ENCODE measurements at regions not wholly inside any gene's neighbourhood (a gene's known extent, or its start where the extent isn't known, plus 50 kb on each side); places are given as distances from the start of the nearest gene placed in this dataset.
"Not testable (repeated sequence)": the region's sequence is repeated elsewhere in the genome, so short reads cannot be mapped to it uniquely, and the experiment has no call there.

DNA sequence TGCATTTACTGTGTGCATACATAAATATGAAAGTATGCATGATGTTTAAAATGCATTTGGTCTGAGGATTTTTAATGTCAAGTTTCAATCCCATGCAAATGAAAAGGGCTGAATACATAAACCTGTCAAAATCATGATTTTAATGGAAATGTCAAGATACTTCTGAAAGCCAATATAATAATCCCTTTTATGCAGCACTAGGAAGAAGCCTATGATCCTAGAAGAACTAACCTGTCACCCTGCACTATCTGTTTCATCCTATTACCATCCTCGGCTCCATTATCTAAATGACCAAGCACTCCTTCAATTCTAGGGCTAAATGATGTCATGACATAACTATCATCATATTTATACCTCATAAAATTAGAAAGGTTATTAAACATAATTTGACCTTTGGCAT lies 2229.4 kb upstream of the WWC1 start:
- DNase-seq, result no peak

DNA sequence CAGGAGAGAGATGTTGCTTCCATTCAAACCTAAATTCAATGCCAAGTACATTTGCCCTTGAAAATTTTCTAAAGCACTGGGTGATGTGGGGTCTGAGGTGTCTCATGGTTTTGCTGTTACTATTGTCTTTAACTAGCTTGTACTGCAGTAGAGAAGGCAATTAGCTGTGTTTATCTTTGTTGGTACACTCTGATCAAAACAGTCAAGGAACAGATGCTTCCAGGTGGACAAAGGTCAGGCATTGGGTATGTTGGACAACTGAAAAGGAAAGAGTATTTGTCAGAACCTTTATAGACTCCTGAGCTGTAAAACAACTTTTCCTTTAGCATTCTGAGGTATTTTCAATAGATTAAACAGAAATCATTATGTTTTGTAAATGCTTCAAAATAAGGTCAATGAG lies 2228.7 kb upstream of the WWC1 start:
- no peak for DNase-seq

DNA sequence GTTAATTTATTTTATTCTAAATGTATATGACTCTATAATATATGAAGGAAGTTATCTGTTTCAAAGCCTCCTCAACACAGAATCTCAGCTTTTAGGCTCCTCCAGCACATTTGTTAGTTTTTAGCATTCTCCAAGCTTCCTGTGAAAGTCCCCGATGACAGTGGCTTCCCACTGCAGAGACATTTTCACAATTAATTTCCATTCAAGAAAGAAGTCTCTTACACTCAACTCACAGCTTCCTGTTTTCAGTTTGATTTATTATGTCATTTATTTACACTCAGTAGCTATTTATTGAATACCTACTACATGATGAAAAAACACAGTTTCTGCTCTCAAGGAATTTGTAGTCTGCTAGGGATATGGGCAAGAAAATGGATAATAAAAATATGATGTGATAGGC lies 2228.2 kb upstream of the WWC1 start:
- no peak for DNase-seq

DNA sequence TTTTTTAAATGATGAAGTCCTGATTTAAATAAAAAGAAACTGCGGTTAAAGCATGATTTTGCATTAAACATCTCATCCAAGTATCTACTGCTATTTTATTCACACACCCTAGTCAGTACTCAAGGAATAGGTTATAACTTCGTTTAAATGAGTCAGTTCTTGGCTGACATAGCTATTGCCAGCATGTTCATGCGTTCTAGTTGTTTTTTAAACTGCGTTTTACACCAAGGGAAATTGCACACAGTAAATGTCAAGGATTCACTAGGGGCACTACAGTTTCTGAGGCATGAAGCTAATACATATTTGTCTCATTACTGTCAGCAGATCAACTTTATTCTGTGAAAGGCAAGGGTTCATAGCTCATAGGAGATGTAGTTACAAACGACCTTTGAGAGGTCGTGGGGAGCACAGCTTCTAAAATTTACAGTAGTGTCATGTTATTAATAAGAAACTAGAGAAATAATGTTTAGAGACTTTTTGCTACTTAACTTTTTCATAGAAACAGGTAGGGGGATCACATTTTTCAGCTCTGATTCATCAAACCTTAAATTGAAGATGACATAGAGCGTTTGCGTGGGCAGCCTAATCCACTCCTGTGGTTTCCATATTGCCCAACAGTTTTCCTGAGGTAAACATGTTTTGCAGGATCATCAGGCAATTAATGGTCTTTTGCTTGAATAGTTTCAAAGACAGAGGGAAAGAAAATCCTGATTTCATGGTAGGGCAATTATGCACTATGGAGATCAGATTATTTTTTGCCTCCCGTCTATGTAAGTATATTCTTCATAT lies 2222.7 kb upstream of the WWC1 start:
- DNase-seq, result no peak

DNA sequence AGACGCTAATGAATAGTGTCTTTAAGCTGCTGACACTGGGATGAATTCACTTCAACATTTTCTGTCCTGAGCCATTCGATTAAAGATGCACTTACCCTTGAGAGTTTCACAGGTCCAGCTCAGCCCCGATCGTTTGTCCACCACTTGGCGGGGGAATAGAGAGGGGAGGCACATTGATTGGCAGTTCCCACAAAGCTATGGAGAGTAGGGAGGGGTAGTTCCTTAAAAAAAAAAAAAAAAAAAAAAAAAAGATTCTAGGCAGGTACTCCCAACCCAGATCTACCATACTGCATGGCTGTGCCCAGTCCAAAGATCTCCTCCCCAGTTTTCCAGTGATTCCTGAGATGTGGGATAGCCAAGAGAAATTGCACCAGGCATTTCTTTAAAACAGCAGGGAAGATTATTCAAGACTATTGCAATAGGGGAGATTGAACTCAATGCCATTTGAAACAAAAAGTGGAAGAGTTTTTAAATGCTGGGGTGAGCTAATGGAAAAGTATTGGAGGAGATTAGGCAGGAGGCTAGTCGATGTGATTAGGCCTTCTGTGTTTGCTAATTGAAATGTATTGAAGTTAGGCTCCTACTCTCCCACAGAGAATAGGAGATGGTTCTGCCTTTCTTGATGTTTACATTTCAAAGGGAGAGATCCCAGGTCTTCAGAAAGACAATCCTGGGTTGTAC lies 2217.4 kb upstream of the WWC1 start:
- no peak for DNase-seq

DNA sequence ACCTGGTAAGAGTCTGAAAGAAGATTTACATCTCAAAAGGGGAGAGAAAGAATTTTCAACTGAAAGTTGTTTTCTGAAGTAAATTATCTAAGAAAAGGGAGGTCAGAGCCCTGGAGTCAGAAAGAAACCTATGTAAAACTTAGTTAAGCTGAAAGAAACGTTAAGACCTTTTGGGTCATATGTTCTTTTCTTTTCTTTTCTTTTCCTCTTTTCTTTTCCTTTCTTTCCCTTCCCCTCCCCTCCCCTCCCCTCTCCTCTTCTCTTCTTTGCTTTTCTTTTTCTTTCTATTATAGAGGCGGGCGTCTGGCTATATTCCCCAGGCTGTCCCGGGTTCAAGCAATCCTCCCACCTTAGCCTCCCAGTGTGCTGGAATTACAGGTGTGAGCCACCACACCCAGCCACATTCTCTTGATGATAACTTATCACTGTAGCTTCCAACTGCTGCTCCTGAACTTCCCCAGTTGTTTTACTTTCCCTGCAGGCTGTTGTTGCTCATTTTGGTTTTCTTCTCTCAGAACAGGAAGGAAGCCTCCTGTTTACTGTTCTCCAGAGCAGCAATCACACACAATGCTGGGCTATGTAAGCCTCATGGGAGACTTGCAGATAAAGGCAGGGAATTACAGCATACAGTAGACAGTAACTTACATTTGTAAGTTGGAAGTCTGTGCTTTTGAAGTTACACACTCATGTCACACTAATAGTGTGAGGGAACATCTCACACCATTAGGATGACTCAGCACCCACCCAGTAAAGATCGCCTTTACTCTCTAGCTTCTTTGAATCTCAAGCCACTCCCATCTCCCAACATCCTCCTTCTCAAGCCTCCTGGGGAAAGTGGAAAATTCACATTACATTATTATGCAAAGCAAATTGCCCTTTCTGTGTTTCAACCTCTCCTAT lies 2216.6 kb upstream of the WWC1 start:
- no peak for DNase-seq

DNA sequence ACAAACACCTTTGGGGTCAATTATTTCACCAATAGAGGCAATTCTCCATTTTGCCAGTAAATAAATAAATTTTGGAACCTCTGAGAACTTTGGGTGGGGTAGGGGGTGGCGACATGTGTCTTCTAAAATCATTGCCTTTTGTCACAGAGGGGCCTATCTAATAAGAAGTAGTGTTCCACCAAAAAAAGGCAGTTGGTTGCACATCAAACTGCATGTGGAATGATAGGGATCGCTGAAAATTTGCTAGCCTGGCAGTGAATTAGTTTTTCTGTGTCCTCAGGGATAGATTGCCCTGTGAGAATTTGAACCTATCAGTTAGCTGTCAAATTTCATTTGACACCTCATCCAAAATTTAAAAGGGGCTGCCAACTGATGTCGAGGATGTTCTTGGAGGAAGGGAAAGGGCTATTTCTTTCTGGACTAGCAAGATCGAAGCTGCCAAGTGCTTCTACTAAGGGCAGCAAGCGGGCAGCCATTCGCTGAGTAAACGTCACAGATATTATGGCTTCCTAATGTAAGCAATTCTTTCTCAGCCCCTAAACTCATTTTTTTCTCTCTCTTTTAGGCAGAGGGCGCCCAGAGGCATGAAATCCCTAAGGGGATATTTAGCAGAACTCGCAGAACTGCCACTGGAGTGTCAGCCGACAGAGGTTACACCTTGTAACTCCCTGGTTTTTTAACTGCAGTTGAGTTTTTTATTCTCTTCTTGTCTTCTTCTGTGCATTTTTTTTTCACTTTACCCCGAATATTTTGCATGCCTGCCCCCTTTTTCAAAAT lies 2208.1 kb upstream of the WWC1 start:
- no peak for DNase-seq

DNA sequence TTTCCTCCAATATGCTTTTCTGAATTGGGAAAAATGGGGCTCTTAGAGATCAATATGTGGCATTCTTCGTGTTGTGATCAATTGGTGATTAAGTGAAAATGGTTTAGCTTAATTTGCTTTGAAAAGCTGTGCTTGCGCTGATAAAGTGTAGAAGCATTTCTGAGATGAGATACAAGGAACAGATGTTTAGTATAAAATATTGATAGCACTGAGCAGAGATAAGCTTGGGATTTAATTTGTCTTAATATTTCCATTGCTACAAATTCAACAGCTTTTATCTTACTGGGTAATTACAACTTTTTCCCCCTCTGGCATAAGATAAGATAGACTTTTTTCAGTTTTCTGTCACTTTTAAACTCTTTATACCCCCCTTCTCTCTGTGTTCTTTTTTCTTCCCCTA lies 2204.9 kb upstream of the WWC1 start:
- no peak for DNase-seq

DNA sequence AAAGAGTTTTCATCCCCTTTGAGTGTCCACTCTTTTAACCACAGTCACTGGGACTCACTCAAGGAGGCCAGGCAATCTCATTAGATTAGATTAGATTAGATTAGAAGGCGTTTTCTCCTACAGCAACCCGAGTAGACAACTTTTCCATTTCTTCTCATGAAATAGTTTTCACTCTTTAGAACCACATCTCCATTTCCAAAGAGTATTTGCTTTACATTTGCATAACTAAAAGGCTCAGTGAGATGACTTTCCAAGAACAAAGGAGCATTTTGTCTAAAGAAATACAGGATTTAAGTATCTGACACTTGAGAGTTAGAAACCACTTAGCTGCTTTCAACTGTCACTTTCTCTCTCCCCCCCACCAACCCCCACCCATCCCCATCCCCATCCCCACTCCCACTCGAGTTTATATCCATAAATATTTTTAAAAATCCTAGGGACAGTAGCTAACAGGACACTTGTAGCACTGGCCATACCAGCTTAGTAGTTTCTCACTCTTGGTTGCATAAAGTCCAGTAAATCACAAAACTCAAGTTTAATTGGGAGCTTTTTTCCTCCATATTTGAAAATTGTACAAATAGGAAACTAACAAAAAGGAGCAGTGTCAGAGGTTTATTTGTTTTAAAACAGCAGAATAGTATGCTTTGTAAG lies 2202.9 kb upstream of the WWC1 start:
- no peak for DNase-seq

DNA sequence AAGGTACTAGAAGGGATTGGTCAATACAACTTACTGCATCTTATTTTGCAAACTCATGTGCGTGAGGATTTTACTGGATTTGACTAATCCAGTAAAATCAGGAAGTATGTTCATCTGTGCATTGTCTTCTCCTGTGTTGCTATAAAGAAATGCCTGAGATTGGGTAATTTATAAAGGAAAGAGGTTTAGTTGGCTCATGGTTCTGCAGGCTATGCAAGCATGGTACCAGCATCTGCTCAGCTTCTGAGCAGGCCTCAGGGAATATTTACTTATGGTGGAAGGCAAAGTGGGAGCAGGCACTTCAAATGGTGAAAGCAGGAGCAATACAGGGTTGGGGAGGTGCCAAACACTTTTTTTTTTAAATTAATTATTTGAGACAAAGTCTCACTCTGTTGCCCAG lies 2199.5 kb upstream of the WWC1 start:
- DNase-seq, result no peak

DNA sequence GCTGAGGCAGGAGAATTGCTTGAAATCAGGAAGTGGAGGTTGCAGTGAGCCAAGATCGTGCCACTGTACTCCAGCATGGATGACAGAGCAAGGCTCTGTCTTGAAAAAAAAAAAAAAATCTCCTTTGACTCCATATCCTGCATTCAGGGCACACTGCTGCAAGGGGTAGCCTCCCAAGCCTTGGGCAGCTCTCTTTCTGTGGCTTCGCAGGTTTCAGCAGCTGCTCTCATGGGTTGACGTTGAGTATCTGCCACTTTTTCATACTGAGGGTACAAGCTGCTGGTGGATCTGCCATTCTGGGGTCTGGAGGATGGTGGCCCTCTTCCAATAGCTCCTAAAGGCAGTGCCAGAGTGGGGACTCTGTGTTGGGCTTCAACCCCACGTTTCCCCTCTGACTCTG lies 2198.1 kb upstream of the WWC1 start:
- DNase-seq, result no peak

DNA sequence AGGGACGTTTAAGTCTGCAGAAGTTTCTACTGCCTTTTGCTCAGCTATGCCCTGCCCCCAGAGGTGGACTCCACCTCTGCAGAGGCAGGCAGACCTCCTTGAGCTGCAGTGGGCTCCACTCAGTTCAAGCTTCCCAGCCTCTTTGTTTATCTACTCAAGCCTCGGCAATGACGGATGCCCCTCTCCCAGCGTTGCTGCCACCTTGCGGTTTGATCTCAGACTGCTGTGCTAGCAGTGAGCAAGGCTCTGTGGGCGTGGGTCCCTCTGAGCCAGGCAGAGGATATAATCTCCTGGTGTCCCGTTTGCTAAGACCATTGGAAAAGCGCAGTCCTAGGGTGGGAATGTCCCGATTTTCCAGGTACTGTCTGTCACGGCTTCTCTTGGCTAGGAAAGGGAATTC lies 2188.5 kb upstream of the WWC1 start:
- DNase-seq, result no peak

DNA sequence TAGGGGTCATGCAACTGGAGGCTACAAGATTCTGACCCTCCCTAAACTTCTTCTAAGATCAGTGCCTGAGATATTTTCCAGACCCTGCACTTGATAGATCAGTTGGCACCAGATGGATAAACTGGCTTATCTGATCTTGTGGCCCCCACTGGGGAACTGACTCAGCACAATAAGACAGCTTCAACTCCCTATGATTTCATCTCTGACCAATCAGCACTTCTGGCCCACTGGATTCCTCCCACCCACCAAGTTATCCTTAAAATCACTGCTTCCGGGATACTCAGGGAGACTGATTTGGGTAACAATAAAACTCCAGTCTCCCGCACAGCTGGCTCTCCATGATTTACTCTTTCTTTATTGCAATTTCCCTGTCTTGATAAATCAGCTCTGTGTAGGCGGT lies 2180.4 kb upstream of the WWC1 start:
- no peak for DNase-seq

DNA sequence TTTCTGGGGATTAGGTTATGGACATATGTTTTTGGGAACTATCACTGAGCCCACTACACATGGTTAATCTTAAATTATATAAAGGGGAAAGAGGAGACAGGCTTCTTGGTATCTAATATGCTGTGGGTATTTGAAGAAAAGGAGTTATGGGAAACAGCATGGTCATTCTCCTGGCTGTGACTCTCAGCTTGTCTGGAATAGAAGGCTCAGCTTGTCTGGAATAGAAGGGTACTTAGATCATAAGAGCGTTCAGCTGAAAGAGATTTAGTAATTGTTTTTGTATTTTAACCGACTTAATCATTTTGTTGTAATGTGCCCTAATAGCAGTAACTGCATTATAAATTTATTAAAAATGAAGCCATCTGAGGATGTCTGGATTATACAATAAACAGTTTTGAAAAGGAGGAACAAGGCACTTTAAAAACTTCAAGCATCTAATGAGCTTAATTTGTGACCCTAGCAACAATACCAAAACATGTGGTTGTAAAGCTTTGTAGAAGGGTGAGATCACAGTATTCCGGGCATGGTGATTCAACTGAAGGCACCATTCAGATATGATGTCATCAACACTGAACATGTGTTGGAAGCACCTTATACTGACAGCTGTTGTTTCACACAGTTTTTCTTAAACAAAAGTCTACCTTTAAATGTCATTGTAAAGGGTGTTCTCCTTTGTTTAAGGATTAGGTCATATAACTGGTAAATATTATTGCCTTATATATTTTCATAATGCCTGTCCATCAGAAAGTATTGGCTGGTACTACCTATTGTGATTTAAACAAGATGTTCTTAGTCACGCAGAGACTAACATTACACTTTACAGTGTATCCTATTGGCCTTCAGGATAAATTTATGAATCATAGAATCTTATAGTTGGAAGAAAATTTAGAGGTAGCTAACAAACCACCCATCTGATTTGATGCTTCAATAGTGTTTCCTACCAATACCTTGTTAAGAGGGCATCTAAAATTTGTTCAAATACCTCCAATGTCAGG lies 2174.1 kb upstream of the WWC1 start:
- DNase-seq, result no peak

DNA sequence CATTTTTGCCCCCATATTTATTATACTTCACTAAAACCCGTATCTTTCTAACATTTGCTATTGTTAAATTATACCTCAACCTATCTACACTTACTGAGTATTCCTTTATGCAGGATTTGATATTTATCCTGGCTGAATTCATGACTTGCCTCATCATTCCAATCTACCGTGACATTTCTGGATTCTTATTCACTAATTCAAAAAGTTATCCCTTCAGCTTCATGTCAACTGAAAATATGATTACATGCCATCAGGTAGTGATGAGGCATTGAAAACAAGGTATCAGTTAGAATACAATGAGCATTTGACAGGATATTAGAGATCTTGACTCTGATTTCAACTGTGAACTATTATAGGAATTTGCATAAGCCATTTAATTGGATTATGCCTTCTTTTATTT lies 2171.9 kb upstream of the WWC1 start:
- no peak for DNase-seq

DNA sequence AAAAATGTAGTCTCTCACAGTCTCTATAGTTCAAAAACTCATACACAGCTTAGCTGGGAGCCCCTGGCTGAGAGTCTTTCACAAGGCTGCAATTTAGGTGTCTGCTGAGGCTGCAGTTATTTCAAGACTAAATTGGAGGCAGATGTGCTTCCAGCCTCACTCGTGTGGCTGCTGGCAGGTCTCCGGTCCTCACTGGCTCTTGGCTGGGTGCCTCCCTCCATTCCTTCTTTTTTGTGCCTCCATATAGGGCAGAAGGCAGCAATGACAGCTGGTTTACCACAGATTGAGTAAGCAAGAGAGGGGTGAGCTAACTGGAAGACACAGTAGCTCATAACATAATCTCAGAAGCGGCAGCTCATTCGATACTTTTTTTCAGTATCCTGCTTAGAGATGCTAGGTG lies 2167.7 kb upstream of the WWC1 start:
- DNase-seq, result no peak

DNA sequence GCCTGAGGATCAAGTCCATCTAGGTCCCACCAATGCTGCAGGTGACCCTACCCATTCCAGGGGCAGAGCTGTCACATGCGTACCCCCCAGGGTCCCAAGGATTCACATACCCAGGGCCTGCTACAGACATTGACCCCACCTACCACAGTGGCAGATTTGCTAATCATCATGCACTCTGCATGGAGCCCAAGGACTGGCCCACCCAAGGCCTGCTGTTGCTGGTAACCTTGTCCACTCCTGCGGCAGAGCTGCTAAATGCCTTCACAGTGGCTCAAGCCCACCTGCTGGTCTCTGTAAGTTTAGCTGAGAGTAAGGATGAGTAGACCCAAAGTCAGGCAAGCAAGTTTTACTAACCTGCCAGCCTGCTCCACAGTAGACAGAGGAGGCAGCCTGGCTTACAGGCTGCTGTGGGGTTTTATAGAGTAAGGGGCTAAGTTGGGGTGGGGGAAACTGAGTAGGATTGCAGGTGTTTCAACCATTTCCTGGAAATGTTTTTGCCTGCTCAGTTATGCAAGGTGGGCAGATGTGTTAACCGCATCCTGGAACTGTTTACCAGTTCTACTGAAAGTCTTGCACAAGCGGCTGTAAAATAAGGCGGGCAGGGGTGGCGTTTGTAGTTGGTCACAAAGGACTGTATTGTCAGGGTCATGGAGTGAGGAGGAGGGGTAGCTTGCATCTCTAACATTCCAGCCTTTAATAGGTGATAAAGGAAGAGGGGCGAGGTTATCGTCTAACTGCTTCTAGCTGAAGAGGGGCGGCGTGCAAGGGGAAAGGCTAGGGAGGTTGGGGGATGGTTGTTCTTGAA lies 2163.5 kb upstream of the WWC1 start:
- DNase-seq, result no peak

DNA sequence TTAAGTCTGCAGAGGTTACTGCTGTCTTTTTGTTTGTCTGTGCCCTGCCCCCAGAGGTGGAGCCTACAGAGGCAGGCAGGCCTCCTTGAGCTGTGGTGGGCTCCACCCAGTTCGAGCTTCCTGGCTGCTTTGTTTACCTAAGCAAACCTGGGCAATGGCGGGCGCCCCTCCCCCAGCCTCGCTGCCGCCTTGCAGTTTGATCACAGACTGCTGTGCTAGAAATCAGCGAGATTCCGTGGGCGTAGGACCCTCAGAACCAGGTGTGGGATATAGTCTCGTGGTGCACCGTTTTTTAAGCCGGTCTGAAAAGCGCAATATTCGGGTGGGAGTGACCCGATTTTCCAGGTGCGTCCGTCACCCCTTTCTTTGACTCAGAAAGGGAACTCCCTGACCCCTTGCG lies 2146.3 kb upstream of the WWC1 start:
- not testable (repeated sequence) for DNase-seq

DNA sequence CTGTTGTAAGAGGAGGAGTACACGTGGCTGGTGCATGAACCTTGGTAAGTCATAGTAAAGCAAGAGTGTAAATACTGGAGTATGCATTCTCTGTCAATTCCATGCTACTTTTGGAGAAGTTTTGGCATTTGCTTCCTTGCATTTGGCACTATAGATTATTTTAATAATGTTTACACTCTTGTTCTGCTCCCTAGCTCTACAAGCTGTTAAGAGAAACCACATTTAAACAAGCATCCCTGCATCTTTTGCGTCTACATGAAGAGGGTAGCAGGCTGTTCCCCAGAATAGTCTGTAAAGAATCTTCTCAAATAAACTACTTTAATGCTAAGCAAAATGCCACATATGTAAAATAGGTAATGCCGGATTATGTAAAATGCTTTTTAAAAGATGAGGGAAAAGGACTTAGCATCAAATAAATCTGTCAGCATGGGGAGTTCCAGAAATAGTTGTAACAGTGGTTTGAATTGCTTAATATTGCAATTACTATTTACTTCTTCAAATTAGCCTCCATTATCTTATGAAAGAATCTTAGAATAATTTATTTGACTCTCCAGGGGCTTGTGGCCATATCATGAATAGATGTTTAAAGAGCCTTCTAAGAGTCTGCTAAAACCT lies 2127.3 kb upstream of the WWC1 start:
- DNase-seq, result no peak

DNA sequence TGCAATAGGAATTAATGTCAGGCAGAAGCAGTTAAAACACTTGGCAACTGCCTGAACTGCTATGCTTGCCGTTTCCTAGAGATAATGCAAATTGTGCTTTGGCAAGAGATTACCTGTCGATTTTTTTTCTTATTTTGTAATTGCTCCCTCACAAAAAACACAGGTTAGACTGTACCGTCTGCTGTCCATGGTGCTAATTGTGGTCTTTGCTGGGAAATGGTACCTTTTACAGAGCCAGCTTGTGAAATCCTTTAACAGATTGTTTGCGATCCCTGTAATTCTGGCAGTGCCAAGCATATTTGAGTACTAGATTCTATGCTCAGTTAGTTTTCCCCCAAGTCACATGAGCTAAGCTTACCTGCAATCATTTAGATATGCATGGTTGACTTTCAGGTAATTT lies 2125.8 kb upstream of the WWC1 start:
- no peak for DNase-seq

Data from CD4-positive, alpha-beta T cell treated with Interleukin-6 for 4 hours (primary cell).